Coronary artery (tissue), 2 donors: ENCODE measurements at regions not wholly inside any gene's neighbourhood (a gene's known extent, or its start where the extent isn't known, plus 50 kb on each side); places are given as distances from the start of the nearest gene placed in this dataset.
"Not testable (repeated sequence)": the region's sequence is repeated elsewhere in the genome, so short reads cannot be mapped to it uniquely, and the experiment has no call there.

Source experiments
- DNase-seq: peaks from one replicate; pipeline ENCODE4 v3.0.0-alpha.2; 2017; ENCODE audit warnings: low spot score
- H3K27ac ChIP-seq, 2 donors: fragments of 200-600 bp; sonication (generic); one replicate each; pipeline ENCODE4 v1.5.1; 2016 to 2019
- H3K4me3 ChIP-seq: fragments of 200-600 bp; sonication (generic); 2 replicates; pipeline ENCODE4 v1.5.1; 2016; ENCODE audit warnings: mild to moderate bottlenecking, moderate library complexity
- CTCF ChIP-seq: fragments of 200-600 bp; sonication (generic); IDR thresholded peaks from one replicate; pipeline ENCODE4 v1.5.1; 2019; ENCODE audit warnings: antibody characterized with exemption

- TF ChIP-seq CTCF = no peak
- DNase-seq = no peak
- Histone ChIP-seq H3K4me3 (no peak overlapping the region), H3K27ac (no peak overlapping the region)
These were observed 135.2 kb upstream of the CPHXL start for GRCh38 chr16:75861311-75862097.

GRCh38 chr16:75862098-75862386 is 135.8 kb upstream of the CPHXL start:
- Histone ChIP-seq H3K27ac (no peak overlapping the region), H3K4me3 (no peak overlapping the region)
- TF ChIP-seq CTCF = no peak
- DNase-seq = no peak

- TF ChIP-seq CTCF = no peak
- H3K27ac ChIP-seq = no peak overlapping the region
These were observed 138.0 kb upstream of the CPHXL start for GRCh38 chr16:75864243-75864642.

GRCh38 chr16:75865736-75866135 is 139.4 kb upstream of the CPHXL start:
- Histone ChIP-seq H3K27ac (no peak overlapping the region), H3K4me3 (no peak overlapping the region)
- no peak for TF ChIP-seq CTCF
- no peak for DNase-seq

More at GRCh38 chr16:75864243-75864642, 138.0 kb upstream of the CPHXL start:
- no peak overlapping the region for H3K4me3 ChIP-seq
- DNase-seq = no peak

GRCh38 chr16:75868636-75869632 is 142.6 kb upstream of the CPHXL start:
- DNase-seq = no peak
- no peak for TF ChIP-seq CTCF
- H3K27ac ChIP-seq = no peak overlapping the region

GRCh38 chr16:75881280-75881679 is 155.0 kb upstream of the CPHXL start:
- not testable (repeated sequence) for H3K4me3 ChIP-seq, H3K27ac ChIP-seq, DNase-seq

More at GRCh38 chr16:75868636-75869632, 142.6 kb upstream of the CPHXL start:
- no peak overlapping the region for H3K4me3 ChIP-seq

- Histone ChIP-seq H3K4me3 (no peak overlapping the region), H3K27ac (no peak overlapping the region)
- DNase-seq = no peak
- TF ChIP-seq CTCF = no peak
These were observed 172.9 kb upstream of the CPHXL start for GRCh38 chr16:75899163-75899562.
